PC-9 (cell line): ENCODE measurements at regions not wholly inside any gene's neighbourhood (a gene's known extent, or its start where the extent isn't known, plus 50 kb on each side); places are given as distances from the start of the nearest gene placed in this dataset.

Experiments
- BruUV-seq: library from RNA; stranded (reverse); fragments of 400-500 nt; replicated peaks from 2 replicates; lab custom pipeline; 2021; lab: Mats Ljungman, UMichigan
- CTCF ChIA-PET: fragments of 300-600 bp; sonication (Branson Sonifier 250); formaldehyde crosslinking; loops from one replicate; lab custom pipeline; 2022; ENCODE audit warnings: antibody characterized with exemption; lab: Charles Lee
- POLR2A ChIA-PET: fragments of 300-600 bp; sonication (Branson Sonifier 250); formaldehyde crosslinking; loops from one replicate; lab custom pipeline; 2022; ENCODE audit warnings: antibody characterized with exemption; ENCODE audit not compliant: unreplicated experiment; lab: Charles Lee
- DNase-seq, 2 experiments: peaks; one replicate each; pipeline versions ENCODE4 v3.0.0 to v3.0.0-alpha.2; 2015 to 2022; ENCODE audit warnings: mixed read lengths in 1 of 2
- H2AFZ ChIP-seq: fragments of 200-600 bp; sonication (generic); 2 replicates; pipeline ENCODE4 v1.8.1; 2017; ENCODE audit warnings: antibody characterized with exemption
- H3F3A ChIP-seq: fragments of 200-600 bp; sonication (generic); 2 replicates; pipeline ENCODE4 v1.8.1; 2017; ENCODE audit warnings: antibody characterized with exemption, mild to moderate bottlenecking, low read depth; ENCODE audit not compliant: insufficient read depth
- H3K27ac ChIP-seq: fragments of 200-600 bp; sonication (generic); 2 replicates; pipeline ENCODE4 v1.6.1; 2016; ENCODE audit warnings: mixed run types
- H3K27me3 ChIP-seq: fragments of 200-600 bp; sonication (generic); 2 replicates; pipeline ENCODE4 v1.6.1; 2016; ENCODE audit warnings: low read depth, mixed run types; ENCODE audit not compliant: insufficient read depth
- H3K36me3 ChIP-seq: fragments of 200-600 bp; sonication (generic); 2 replicates; pipeline ENCODE4 v1.6.1; 2016; ENCODE audit warnings: low read depth, mixed run types
- H3K4me1 ChIP-seq: fragments of 200-600 bp; sonication (generic); replicated peaks from 2 replicates; pipeline ENCODE4 v1.6.1; 2016; ENCODE audit warnings: mixed run types; ENCODE audit not compliant: insufficient read depth
- H3K4me2 ChIP-seq: fragments of 200-600 bp; sonication (generic); 2 replicates; pipeline ENCODE4 v1.6.1; 2017; ENCODE audit warnings: mixed run types
- H3K4me3 ChIP-seq: fragments of 200-600 bp; sonication (generic); 2 replicates; pipeline ENCODE4 v1.6.1; 2016; ENCODE audit warnings: mixed run types
- H3K79me2 ChIP-seq: fragments of 200-600 bp; sonication (generic); 2 replicates; pipeline ENCODE4 v1.6.1; 2017; ENCODE audit warnings: low read depth, mixed run types
- H3K9me2 ChIP-seq: fragments of 200-600 bp; sonication (generic); 2 replicates; pipeline ENCODE4 v1.8.1; 2017; ENCODE audit warnings: mild to moderate bottlenecking; ENCODE audit not compliant: insufficient read depth
- H3K9me3 ChIP-seq: fragments of 200-600 bp; sonication (generic); 2 replicates; pipeline ENCODE4 v1.8.1; 2016; ENCODE audit warnings: low read depth; ENCODE audit not compliant: insufficient read depth
- H4K20me1 ChIP-seq: fragments of 200-600 bp; sonication (generic); 2 replicates; pipeline ENCODE4 v1.8.1; 2017; ENCODE audit not compliant: insufficient read depth
- EZH2 ChIP-seq: fragments of 200-600 bp; sonication (generic); IDR thresholded peaks from 2 replicates; pipeline ENCODE4 v1.8.0; 2017; ENCODE audit warnings: antibody characterized with exemption, low read depth
- intact Hi-C: fragments of 100-400 bp; cut with micrococcal nuclease; formaldehyde crosslinking; loops from one replicate; pipeline ENCODE4 v1.10.0; 2022; ENCODE audit not compliant: unreplicated experiment
- TF ChIP-seq, protein P1 (sequence below): fragments of 200-600 bp; sonication (generic); conservative IDR thresholded peaks from 2 replicates; pipeline ENCODE4 v1.6.1; 2017; ENCODE audit warnings: mixed run types, antibody characterized with exemption, mild to moderate bottlenecking, moderate library complexity

DNA sequence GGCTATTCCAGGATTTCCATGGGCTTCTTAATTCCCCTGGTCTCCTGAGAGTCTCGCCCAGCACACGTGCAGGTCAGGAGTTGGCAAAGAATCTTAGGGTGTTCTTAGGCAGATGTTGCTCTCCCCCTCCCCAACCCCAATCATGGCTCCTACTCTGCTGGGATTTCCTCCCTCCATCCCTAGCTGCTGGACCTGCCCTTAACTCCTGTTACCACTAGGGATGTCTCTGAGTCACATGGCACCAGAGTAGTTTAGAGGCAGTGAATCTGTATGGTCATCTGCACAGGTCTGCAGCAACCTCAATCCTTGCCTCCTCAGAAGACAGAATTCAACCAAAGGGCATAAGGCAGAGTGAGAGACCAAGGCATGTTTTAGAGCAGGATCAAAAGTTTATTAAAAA, 51.8 kb upstream of the CHST3 start:
- H3K4me1 ChIP-seq, result no peaks in the 10 kb centered on the region
- POLR2A ChIA-PET, result no interaction called here
- H3K36me3 ChIP-seq, result no peaks in the 10 kb centered on the region
- no peaks in the 10 kb centered on the region for H3K9me2 ChIP-seq
- no peak overlapping the region for H2AFZ ChIP-seq
- CTCF ChIA-PET, result no interaction called here
- no TSS peak for BruUV-seq
- no peak for DNase-seq
- H3K4me2 ChIP-seq, result no peak overlapping the region
- H4K20me1 ChIP-seq, result no peaks in the 10 kb centered on the region
- no peaks in the 10 kb centered on the region for H3F3A ChIP-seq
- H3K27ac ChIP-seq, result no peak overlapping the region
- no peak overlapping the region for H3K4me3 ChIP-seq
- intact Hi-C loops, result no loop called here
- no peaks in the 10 kb centered on the region for H3K79me2 ChIP-seq
- H3K9me3 ChIP-seq, result no peaks in the 10 kb centered on the region
- TF ChIP-seq EZH2, result no peak
- TF ChIP-seq, protein P1, sequence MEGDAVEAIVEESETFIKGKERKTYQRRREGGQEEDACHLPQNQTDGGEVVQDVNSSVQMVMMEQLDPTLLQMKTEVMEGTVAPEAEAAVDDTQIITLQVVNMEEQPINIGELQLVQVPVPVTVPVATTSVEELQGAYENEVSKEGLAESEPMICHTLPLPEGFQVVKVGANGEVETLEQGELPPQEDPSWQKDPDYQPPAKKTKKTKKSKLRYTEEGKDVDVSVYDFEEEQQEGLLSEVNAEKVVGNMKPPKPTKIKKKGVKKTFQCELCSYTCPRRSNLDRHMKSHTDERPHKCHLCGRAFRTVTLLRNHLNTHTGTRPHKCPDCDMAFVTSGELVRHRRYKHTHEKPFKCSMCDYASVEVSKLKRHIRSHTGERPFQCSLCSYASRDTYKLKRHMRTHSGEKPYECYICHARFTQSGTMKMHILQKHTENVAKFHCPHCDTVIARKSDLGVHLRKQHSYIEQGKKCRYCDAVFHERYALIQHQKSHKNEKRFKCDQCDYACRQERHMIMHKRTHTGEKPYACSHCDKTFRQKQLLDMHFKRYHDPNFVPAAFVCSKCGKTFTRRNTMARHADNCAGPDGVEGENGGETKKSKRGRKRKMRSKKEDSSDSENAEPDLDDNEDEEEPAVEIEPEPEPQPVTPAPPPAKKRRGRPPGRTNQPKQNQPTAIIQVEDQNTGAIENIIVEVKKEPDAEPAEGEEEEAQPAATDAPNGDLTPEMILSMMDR, result 0 out of 2 replicates have a peak, but pooled peaks have one; percentile 20
- H3K27me3 ChIP-seq, result no peaks in the 10 kb centered on the region

DNA sequence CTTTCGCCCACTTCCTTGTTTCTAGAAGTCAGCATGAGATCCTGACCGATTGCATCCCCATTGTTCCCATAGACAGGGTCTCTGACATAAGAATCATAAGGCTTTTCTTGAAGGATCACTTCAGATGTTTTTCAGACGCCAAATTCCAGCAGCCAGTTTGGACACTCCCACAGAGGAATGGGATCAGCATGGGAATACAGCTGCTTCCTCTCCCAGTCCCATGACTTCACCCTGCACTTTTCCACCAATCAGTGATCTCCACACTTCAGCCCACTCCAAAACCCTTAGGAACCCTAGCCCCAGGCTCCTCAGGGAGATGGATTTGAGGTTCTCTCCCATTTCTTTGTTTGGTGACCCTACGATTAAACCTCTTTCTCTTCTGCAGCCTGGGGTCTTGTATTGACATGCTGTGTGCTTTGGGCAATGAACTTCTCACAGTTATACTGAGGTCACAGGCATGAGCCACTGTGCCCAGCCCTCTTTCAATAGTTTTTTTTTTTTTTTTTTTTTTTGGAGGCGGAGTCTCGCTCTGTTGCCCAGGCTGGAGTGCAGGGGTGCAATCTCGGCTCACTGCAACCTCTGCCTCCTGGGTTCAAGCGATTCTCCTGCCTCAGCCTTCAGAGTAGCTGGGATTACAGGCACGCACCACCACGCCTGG, 52.8 kb upstream of the CHST3 start:
- CTCF ChIA-PET, result interaction anchor here (0.5 to 0.6 kb wide), 2 partner anchors 132 to 137 kb away, joined by 3 to 14 read pairs; no protein-coding TSS in a partner anchor
- Histone ChIP-seq H3K9me3 (no peaks in the 10 kb centered on the region), H2AFZ (no peak overlapping the region), H3K4me1 (no peaks in the 10 kb centered on the region), H3K27me3 (no peaks in the 10 kb centered on the region), H3K27ac (no peak overlapping the region), H3K4me3 (no peak overlapping the region), H3F3A (no peaks in the 10 kb centered on the region), H3K9me2 (no peaks in the 10 kb centered on the region), H3K79me2 (no peaks in the 10 kb centered on the region), H4K20me1 (no peaks in the 10 kb centered on the region), H3K36me3 (no peaks in the 10 kb centered on the region), H3K4me2 (no peak overlapping the region)
- intact Hi-C loops, result no loop called here
- BruUV-seq, result no TSS peak
- POLR2A ChIA-PET, result no interaction called here
- TF ChIP-seq, protein P1, result no peak
- no peak for TF ChIP-seq EZH2
- DNase-seq, result no peak

DNA sequence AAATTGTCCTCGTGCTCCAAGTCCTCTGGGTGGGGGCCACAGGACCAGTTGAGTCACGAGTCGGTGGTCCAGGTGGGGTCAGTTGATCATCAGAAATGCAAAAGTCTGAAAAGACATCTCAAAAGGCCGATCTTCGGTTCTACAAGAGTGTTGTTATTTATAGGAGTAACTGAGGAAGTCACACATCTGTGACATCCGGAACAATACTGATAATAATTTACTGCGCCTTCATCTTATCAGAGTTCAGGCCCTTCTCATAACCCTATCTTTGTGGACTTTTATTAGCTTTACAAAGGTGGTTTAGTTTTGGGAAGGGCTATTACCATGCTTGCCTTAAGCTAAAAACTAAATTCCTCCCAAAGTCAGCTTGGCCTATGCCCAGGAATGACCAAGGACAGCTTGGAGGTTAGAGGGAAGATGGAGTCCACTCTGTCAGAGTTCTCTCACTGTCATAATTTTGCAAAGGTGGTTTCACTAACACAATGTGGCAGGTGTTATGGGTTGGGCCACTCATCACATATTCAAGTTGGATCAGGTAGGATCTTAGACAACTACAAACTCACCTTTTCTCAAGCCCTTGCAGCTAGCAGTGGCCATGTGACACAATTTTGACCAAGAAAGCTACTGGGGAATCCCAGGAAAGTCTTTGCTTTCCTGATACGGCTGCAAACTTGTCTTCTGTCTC, 54.7 kb upstream of the CHST3 start:
- H3K27ac ChIP-seq, result no peak overlapping the region
- H3K9me3 ChIP-seq, result no peaks in the 10 kb centered on the region
- no peak for TF ChIP-seq EZH2
- TF ChIP-seq, protein P1, result no peak
- H3K27me3 ChIP-seq, result no peaks in the 10 kb centered on the region
- DNase-seq, result no peak
- H3K9me2 ChIP-seq, result no peaks in the 10 kb centered on the region
- H2AFZ ChIP-seq, result no peak overlapping the region
- intact Hi-C loops, result no loop called here
- ChIA-PET POLR2A (no interaction called here), CTCF (no interaction called here)
- no peaks in the 10 kb centered on the region for H3K36me3 ChIP-seq
- no peaks in the 10 kb centered on the region for H4K20me1 ChIP-seq
- no peaks in the 10 kb centered on the region for H3K4me1 ChIP-seq
- BruUV-seq, result no TSS peak
- no peaks in the 10 kb centered on the region for H3K79me2 ChIP-seq
- no peak overlapping the region for H3K4me3 ChIP-seq
- no peaks in the 10 kb centered on the region for H3F3A ChIP-seq
- no peak overlapping the region for H3K4me2 ChIP-seq
